H9 (cell line): ENCODE measurements at regions not wholly inside any gene's neighbourhood (a gene's known extent, or its start where the extent isn't known, plus 50 kb on each side); places are given as distances from the start of the nearest gene placed in this dataset.

Experiments used
- DNase-seq: peaks from one replicate; pipeline ENCODE4 v3.0.0-alpha.2; 2017
- H2AFZ ChIP-seq: one replicate; pipeline ENCODE4 v1.6.1; 2013; ENCODE audit warnings: mild to moderate bottlenecking, low read length, control low read depth, moderate library complexity
- H2AK5ac ChIP-seq: 2 replicates; pipeline ENCODE4 v1.6.1; 2013; ENCODE audit warnings: low read length, control low read depth, mixed read lengths; ENCODE audit not compliant: insufficient read length
- H2BK120ac ChIP-seq: one replicate; pipeline ENCODE4 v1.6.1; 2013; ENCODE audit warnings: low read depth, mild to moderate bottlenecking, low read length, control low read depth, inconsistent platforms; ENCODE audit not compliant: poor library complexity, severe bottlenecking
- H2BK12ac ChIP-seq: 2 replicates; pipeline ENCODE4 v1.6.1; 2013; ENCODE audit warnings: low read length, control low read depth, mixed read lengths, low read depth; ENCODE audit not compliant: insufficient read length
- H2BK15ac ChIP-seq: 2 replicates; pipeline ENCODE4 v1.6.1; 2013; ENCODE audit warnings: low read depth, low read length, control low read depth
- H2BK20ac ChIP-seq: one replicate; pipeline ENCODE4 v1.6.1; 2013; ENCODE audit warnings: low read depth, mild to moderate bottlenecking, low read length, control low read depth, inconsistent platforms; ENCODE audit not compliant: poor library complexity, severe bottlenecking
- H2BK5ac ChIP-seq: 2 replicates; pipeline ENCODE4 v1.6.1; 2013; ENCODE audit warnings: low read length, control low read depth, mixed read lengths; ENCODE audit not compliant: insufficient read length
- H3K14ac ChIP-seq: 2 replicates; pipeline ENCODE4 v1.6.1; 2013; ENCODE audit warnings: low read length, control low read depth; ENCODE audit not compliant: insufficient read depth
- H3K18ac ChIP-seq: 2 replicates; pipeline ENCODE4 v1.6.1; 2013; ENCODE audit warnings: low read depth, mild to moderate bottlenecking, mixed read lengths, low read length, control low read depth; ENCODE audit not compliant: insufficient read length
- H3K23ac ChIP-seq: 2 replicates; pipeline ENCODE4 v1.6.1; 2013; ENCODE audit warnings: low read length, control low read depth, mixed read lengths, low read depth; ENCODE audit not compliant: insufficient read length
- H3K23me2 ChIP-seq: 2 replicates; pipeline ENCODE4 v1.6.1; 2013; ENCODE audit warnings: low read depth, mild to moderate bottlenecking, mixed read lengths, low read length, control low read depth; ENCODE audit not compliant: insufficient read length, poor library complexity, severe bottlenecking
- H3K27ac ChIP-seq: 2 replicates; pipeline ENCODE4 v1.5.1; 2013; ENCODE audit warnings: low read length, control low read depth, mixed read lengths, low read depth; ENCODE audit not compliant: insufficient read length
- H3K27me3 ChIP-seq: 2 replicates; pipeline ENCODE4 v1.6.1; 2013; ENCODE audit warnings: low read length, control low read depth, inconsistent platforms; ENCODE audit not compliant: insufficient read depth
- H3K4ac ChIP-seq: 2 replicates; pipeline ENCODE4 v1.6.1; 2013; ENCODE audit warnings: low read depth, mild to moderate bottlenecking, control low read depth, inconsistent platforms, low read length, moderate library complexity
- H3K4me1 ChIP-seq: 2 replicates; pipeline ENCODE4 v1.6.1; 2013; ENCODE audit warnings: low read length, control low read depth, inconsistent platforms; ENCODE audit not compliant: insufficient read depth
- H3K4me2 ChIP-seq: 2 replicates; pipeline ENCODE4 v1.6.1; 2013; ENCODE audit warnings: low read length, control low read depth, mixed read lengths; ENCODE audit not compliant: insufficient read length, insufficient read depth
- H3K56ac ChIP-seq: 2 replicates; pipeline ENCODE4 v1.6.1; 2013; ENCODE audit warnings: low read depth, mild to moderate bottlenecking, mixed read lengths, low read length, control low read depth; ENCODE audit not compliant: insufficient read length
- H3K79me1 ChIP-seq: 2 replicates; pipeline ENCODE4 v1.6.1; 2013; ENCODE audit warnings: low read depth, mild to moderate bottlenecking, moderate library complexity, low read length, control low read depth, inconsistent platforms; ENCODE audit not compliant: insufficient read depth, poor library complexity, severe bottlenecking
- H3K79me2 ChIP-seq: 2 replicates; pipeline ENCODE4 v1.6.1; 2013; ENCODE audit warnings: low read length, control low read depth, inconsistent platforms; ENCODE audit not compliant: insufficient read depth
- H3K9ac ChIP-seq: 2 replicates; pipeline ENCODE4 v1.6.1; 2013; ENCODE audit warnings: low read length, control low read depth, mixed read lengths; ENCODE audit not compliant: insufficient read length; ENCODE audit errors: extremely low read depth
- H3K9me3 ChIP-seq: one replicate; pipeline ENCODE4 v1.6.1; 2013; ENCODE audit warnings: low read depth, low read length, inconsistent platforms; ENCODE audit not compliant: control insufficient read depth
- H3T11ph ChIP-seq: one replicate; pipeline ENCODE4 v1.6.1; 2013; ENCODE audit warnings: mild to moderate bottlenecking, low read length, control low read depth, inconsistent platforms
- H4K20me1 ChIP-seq: one replicate; pipeline ENCODE4 v1.6.1; 2013; ENCODE audit not compliant: control insufficient read depth, insufficient read length, insufficient read depth
- H4K5ac ChIP-seq: 2 replicates; pipeline ENCODE4 v1.6.1; 2013; ENCODE audit warnings: low read depth, mild to moderate bottlenecking, mixed read lengths, low read length, control low read depth; ENCODE audit not compliant: insufficient read length
- H4K8ac ChIP-seq: replicated peaks from 2 replicates; pipeline ENCODE4 v1.6.1; 2013; ENCODE audit warnings: low read length, control low read depth, mixed read lengths, low read depth; ENCODE audit not compliant: insufficient read length
- H4K91ac ChIP-seq: 2 replicates; pipeline ENCODE4 v1.6.1; 2013; ENCODE audit warnings: low read depth, mild to moderate bottlenecking, moderate library complexity, mixed read lengths, low read length, control low read depth; ENCODE audit not compliant: insufficient read length
- H3K27ac Mint-ChIP-seq, 3 experiments: 2 replicates in 2 of 3; 3 replicates in 1 of 3; pipeline ENCODE4 v1.8.0; 2020 to 2021; ENCODE audit warnings: mixed read lengths in 3 of 3, mild to moderate bottlenecking in 1 of 3, moderate library complexity in 1 of 3
- H3K27me3 Mint-ChIP-seq: 2 replicates; pipeline ENCODE4 v1.8.0; 2021; ENCODE audit warnings: low read depth, mild to moderate bottlenecking, moderate library complexity, mixed read lengths
- H3K36me3 Mint-ChIP-seq, 3 experiments: 2 replicates in 2 of 3; 3 replicates in 1 of 3; pipeline ENCODE4 v1.8.0; 2020 to 2021; ENCODE audit warnings: low read depth in 3 of 3, mixed read lengths in 3 of 3; ENCODE audit not compliant: insufficient read depth in 1 of 3
- H3K4me1 Mint-ChIP-seq, 2 experiments: 2 replicates each; pipeline ENCODE4 v1.8.0; 2020; ENCODE audit warnings: mixed read lengths in 2 of 2
- H3K4me3 Mint-ChIP-seq, 2 experiments: 2 replicates in 1 of 2; 3 replicates in 1 of 2; pipeline ENCODE4 v1.8.0; 2020 to 2021; ENCODE audit warnings: mild to moderate bottlenecking in 2 of 2, mixed read lengths in 2 of 2, moderate library complexity in 1 of 2
- H3K9me3 Mint-ChIP-seq, 2 experiments: 2 replicates in 1 of 2; 3 replicates in 1 of 2; pipeline ENCODE4 v1.8.0; 2020; ENCODE audit warnings: mild to moderate bottlenecking in 2 of 2, mixed read lengths in 2 of 2, moderate library complexity in 1 of 2
- WGBS: extraction: QIAGEN DNeasy Blood & Tissue Kit; methylation state at CpG from one replicate; pipeline ENCODE4 v1.1.7; 2013; ENCODE audit warnings: missing lambda C conversion rate, low lambda C conversion rate, mixed read lengths; ENCODE audit not compliant: insufficient read length; ENCODE audit errors: extremely low coverage; 5-methylcytosine and 5-hydroxymethylcytosine counted together
- TF ChIP-seq, protein P1 (sequence below): fragments of 200-600 bp; sonication (generic); conservative IDR thresholded peaks from 3 replicates; pipeline ENCODE4 v1.8.0; 2021; ENCODE audit warnings: antibody characterized with exemption, mild to moderate bottlenecking

GRCh38 chr22:49079027-49079725 is 748.5 kb downstream of the BRD1 start:
- no peak for DNase-seq
- TF ChIP-seq, protein P1, sequence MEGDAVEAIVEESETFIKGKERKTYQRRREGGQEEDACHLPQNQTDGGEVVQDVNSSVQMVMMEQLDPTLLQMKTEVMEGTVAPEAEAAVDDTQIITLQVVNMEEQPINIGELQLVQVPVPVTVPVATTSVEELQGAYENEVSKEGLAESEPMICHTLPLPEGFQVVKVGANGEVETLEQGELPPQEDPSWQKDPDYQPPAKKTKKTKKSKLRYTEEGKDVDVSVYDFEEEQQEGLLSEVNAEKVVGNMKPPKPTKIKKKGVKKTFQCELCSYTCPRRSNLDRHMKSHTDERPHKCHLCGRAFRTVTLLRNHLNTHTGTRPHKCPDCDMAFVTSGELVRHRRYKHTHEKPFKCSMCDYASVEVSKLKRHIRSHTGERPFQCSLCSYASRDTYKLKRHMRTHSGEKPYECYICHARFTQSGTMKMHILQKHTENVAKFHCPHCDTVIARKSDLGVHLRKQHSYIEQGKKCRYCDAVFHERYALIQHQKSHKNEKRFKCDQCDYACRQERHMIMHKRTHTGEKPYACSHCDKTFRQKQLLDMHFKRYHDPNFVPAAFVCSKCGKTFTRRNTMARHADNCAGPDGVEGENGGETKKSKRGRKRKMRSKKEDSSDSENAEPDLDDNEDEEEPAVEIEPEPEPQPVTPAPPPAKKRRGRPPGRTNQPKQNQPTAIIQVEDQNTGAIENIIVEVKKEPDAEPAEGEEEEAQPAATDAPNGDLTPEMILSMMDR: no peak
- Histone ChIP-seq H3K9ac (no peak overlapping the region), H4K20me1 (no peaks in the 10 kb centered on the region), H3K4me1 (no peaks in the 10 kb centered on the region), H3K23me2 (no peaks in the 10 kb centered on the region), H3K4ac (no peak overlapping the region), H2BK20ac (no peak overlapping the region), H3K56ac (no peak overlapping the region), H2BK12ac (no peak overlapping the region), H4K5ac (no peak overlapping the region), H3K79me1 (no peaks in the 10 kb centered on the region), H3K79me2 (no peaks in the 10 kb centered on the region), H3K27ac (no peak overlapping the region), H2AFZ (no peak overlapping the region), H2BK120ac (no peak overlapping the region), H3K14ac (no peak overlapping the region), H4K91ac (no peak overlapping the region), H4K8ac (no peak overlapping the region), H2BK5ac (no peak overlapping the region), H3T11ph (no peak overlapping the region), H3K9me3 (no peaks in the 10 kb centered on the region), H2AK5ac (no peak overlapping the region), H3K23ac (no peak overlapping the region), H2BK15ac (no peak overlapping the region), H3K4me2 (no peak overlapping the region), H3K27me3 (no peaks in the 10 kb centered on the region), H3K18ac (no peak overlapping the region)
- no peak overlapping the region for H3K27ac Mint-ChIP-seq
- H3K9me3 Mint-ChIP-seq: no peaks in the 10 kb centered on the region
- no peaks in the 10 kb centered on the region for H3K36me3 Mint-ChIP-seq
- H3K27me3 Mint-ChIP-seq: peaks cover 6% of the 10 kb centered on the region
- WGBS: no CpG with 5 or more reads among the region's 22 CpGs
- peaks cover 0 to 3% of the 10 kb centered on the region in 2 experiments; a peak in 2 of 4 replicates for H3K4me1 Mint-ChIP-seq
- no peak overlapping the region for H3K4me3 Mint-ChIP-seq
